ENCODE measurements at regions not wholly inside any gene's neighbourhood (a gene's known extent, or its start where the extent isn't known, plus 50 kb on each side); places are given as distances from the start of the nearest gene placed in this dataset.

DNA sequence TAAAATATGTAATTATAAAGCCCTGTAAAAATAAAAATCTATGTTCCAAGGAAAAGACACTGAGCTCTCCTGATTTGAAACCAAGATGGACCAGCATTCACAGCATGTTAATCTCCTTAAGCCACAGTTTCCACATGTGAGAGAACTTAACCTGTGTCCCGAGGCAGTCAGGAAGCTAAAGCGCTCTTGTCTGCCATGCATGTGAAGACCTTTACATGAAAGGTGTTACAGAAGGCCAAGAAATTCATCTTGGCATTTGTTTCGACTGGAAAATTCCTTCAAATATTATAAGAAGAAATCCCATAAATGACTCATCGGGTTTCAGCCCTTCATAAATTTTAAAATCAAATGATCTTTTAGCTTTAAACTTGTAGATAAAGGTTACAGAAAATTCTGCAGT, 328.6 kb downstream of the CDH2 start:
- Mint-ChIP-seq H3K36me3 (no peaks in the 10 kb centered on the region), H3K9me3 (peaks cover 17% of the 10 kb centered on the region), H3K27me3 (no peaks in the 10 kb centered on the region), H3K4me1 (no peaks in the 10 kb centered on the region), H3K4me3 (no peak overlapping the region), H3K27ac (no peak overlapping the region)

DNA sequence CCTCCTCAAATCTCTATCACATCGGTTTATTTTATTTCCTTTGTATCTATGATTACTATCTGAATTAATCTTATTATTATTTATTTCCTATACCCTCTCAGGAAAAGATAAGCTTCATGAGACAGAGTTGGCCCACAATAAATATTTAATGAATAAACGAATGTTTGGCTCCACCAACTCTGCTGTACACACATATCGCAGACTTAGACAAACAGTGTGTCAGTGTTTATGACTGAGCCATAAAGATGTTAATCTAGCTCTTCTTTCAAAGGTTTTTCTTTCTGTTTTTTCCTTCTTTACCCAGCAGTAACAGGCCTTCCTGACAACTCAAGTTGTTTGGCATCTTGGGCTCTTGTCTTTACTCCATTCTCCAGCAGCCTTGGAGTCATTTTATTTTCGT, 329.5 kb downstream of the CDH2 start:
- Mint-ChIP-seq H3K9me3 (peaks cover 16% of the 10 kb centered on the region), H3K4me3 (no peak overlapping the region), H3K36me3 (no peaks in the 10 kb centered on the region), H3K27me3 (no peaks in the 10 kb centered on the region), H3K4me1 (no peaks in the 10 kb centered on the region), H3K27ac (no peak overlapping the region)

DNA sequence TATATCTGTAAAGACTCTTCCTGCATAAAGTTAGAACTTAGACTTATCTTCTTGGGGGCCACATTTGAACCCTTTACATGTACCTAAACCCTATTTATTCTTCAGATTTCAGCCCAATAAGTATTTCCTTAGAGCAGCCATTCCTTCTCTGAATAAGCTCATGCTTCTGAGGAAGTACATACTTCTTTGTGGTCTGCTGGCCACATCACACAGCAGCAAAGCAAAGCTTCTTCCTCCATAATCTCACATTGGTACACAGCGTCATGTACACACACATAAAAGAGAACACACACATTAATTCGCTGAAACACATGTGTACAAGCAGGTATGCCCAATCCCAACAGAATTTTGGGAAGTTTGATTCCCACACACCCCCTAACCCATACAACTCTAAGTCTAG, 331.0 kb downstream of the CDH2 start:
- no peaks in the 10 kb centered on the region for H3K4me1 Mint-ChIP-seq
- H3K27ac Mint-ChIP-seq, result no peak overlapping the region
- H3K27me3 Mint-ChIP-seq, result no peaks in the 10 kb centered on the region
- peaks cover 17% of the 10 kb centered on the region for H3K9me3 Mint-ChIP-seq
- H3K4me3 Mint-ChIP-seq, result no peak overlapping the region
- H3K36me3 Mint-ChIP-seq, result no peaks in the 10 kb centered on the region

DNA sequence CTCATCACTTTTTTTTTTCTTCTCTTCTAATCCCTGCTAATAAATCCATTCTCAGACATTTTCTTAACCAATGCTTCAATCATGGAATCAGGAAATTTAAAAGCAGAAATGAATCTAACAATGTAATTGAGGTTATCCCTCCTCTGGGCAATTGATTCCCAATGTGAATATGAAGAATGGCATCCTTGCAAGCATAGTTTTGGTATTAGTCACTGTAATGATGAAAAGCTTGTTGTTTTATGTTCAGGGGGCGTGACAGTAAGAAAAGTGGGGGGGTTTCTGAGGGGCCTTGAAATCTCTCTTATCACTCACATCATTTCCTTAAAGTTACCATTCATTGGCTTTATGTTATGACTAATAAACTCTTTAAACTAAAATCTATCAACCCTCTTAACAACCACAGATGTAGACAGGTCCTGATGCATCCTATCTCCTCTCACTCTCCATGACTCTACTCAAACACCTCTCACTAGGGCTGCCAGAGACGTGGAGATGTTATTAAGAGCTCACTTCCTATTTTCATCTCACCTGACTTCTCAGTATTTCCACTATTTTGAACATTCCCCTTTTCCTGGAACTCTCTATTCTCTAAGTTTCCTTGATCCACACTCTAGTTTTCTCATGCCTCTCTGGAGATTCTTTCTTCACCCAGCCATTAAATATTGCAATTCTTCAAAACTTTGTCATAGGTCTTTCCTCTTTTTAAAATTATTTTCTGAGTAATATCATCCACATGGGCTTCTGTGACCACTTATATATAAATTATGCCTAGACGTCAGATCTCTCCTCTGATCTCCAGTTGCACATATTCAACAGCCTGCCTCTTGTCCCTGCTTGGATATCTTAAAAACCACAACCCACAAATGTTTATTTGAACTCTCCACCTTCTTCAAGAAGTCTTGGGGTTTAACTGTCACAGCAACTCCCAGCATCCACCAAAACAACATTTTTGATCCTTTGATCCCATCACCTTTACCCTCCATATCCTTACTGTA, 332.9 kb downstream of the CDH2 start:
- H3K4me3 Mint-ChIP-seq, result no peak overlapping the region
- H3K9me3 Mint-ChIP-seq, result peaks cover 13% of the 10 kb centered on the region
- H3K4me1 Mint-ChIP-seq, result no peaks in the 10 kb centered on the region
- H3K36me3 Mint-ChIP-seq, result no peaks in the 10 kb centered on the region
- no peaks in the 10 kb centered on the region for H3K27me3 Mint-ChIP-seq
- no peak overlapping the region for H3K27ac Mint-ChIP-seq

DNA sequence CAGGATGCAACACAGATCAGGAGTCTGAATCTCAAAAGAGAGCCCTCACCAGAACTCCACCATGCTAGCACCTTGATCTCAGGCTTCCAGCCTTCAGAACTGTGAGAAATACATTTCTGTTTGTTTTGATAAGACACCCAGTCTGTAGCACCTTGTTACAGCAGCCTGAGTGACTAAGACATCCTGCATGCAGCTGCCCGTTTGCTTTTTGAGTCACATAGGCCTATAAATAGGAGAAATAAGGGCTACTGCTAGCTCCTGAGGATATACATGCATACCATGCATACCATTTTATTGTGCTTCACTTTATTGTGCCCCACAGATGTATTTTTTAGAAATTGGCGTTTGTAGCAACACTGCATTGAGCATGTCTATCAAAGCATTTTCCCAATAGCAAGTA, 337.8 kb downstream of the CDH2 start:
- peaks cover 13% of the 10 kb centered on the region for H3K9me3 Mint-ChIP-seq
- no peak overlapping the region for H3K27ac Mint-ChIP-seq
- no peaks in the 10 kb centered on the region for H3K36me3 Mint-ChIP-seq
- no peak overlapping the region for H3K4me3 Mint-ChIP-seq
- H3K27me3 Mint-ChIP-seq, result no peaks in the 10 kb centered on the region
- no peaks in the 10 kb centered on the region for H3K4me1 Mint-ChIP-seq

DNA sequence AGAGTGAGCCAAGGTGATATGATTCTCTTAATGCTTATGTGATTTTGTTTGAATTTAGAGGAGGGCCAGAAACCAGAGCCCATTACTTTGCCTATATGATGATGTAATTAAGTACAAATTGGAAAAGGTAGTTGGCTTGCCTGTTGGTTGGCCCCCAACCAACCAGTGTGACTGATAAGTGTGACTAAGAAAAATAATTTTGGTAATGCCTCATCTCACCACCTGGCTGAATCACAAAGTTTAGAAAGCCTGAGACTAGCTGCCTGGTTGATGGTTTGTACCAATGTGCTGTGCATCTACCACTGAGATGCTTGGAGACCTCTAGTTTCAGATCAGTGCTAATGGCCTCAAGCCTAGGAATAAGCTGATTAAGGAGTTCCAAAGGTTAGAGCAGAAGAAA, 338.7 kb downstream of the CDH2 start:
- Mint-ChIP-seq H3K9me3 (peaks cover 12% of the 10 kb centered on the region), H3K36me3 (no peaks in the 10 kb centered on the region), H3K27ac (no peak overlapping the region), H3K4me1 (no peaks in the 10 kb centered on the region), H3K4me3 (no peak overlapping the region), H3K27me3 (no peaks in the 10 kb centered on the region)

DNA sequence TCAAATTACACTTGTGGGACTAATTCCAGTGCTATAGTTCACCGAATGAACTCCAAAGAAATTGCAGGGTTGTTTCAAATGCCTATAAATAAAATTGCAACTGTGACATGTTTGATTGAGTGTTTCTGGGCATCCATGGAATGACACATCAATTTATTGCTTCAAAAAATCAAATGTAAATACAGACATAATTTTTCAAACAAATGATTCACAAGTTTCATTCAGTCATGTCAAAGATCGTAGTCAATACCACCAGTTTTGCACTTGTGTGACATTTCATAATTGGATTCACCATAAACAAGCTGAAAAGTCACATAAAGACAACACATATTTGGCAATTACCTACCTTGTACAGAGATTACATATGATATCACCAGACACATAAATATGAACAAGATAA, 350.8 kb downstream of the CDH2 start:
- Mint-ChIP-seq H3K9me3 (peaks cover 16% of the 10 kb centered on the region), H3K36me3 (no peaks in the 10 kb centered on the region), H3K4me1 (no peaks in the 10 kb centered on the region), H3K27me3 (no peaks in the 10 kb centered on the region), H3K27ac (no peak overlapping the region), H3K4me3 (no peak overlapping the region)

DNA sequence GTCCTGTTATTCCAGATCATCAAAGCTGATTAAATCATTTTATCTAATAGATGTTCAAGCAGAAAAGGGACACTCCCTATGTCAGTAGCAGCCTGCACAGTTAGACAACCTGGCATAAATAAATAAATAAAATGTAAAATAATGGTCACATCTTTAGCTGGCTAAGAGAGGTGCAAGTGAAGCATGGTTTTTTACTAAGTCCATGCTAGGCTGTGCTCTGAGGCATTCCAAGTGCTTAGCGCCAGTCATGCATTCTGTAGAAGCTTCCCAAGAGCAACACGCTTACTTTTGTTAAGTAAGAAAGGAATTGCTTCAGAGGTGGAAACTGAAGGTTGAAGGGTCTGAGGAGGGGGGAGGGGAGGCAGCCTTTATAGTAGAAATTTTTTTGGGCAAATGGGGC, 351.2 kb downstream of the CDH2 start:
- no peaks in the 10 kb centered on the region for H3K36me3 Mint-ChIP-seq

DNA sequence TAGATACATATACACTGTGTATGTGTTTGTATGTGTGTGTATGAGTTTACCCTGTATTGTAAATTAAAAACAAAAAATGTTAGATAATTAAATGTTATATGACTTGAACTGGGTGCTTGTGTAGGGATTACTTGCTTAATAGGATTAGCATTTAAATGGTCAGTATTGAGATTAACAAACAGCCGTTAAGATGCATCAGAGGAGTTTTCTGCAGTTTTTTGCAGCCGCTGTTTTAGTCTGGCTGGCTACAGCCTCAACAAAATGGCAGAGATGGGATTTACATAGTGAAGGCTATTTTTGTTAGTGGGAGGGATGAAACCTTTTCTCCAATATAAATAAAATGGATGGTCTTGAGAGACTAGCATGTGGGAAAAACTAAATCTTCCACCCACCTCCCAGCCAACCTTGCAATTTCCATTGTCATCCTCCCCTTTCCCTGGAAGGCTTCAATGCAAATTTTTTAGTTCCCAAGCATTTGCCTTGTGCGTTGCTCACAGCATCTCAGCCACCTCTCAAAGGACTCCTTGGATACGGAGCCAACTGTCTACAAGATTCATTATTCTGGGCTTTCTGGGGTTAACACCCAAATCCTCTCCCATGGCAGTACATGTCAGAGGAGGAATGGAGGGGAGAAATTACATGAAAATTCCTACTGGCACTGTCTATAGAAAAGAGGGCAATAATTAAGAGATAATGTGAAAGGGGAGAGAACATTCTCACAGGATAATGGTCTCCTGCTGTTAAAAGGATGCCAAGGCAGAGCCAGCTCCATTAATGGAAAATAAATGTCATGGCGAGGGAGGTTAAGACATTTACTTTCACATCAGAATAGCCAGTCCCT, 351.9 kb downstream of the CDH2 start:
- Mint-ChIP-seq H3K9me3 (peaks cover 13% of the 10 kb centered on the region), H3K4me1 (no peaks in the 10 kb centered on the region), H3K27me3 (no peaks in the 10 kb centered on the region), H3K4me3 (no peak overlapping the region), H3K27ac (no peak overlapping the region), H3K36me3 (no peaks in the 10 kb centered on the region)

More for the DNA sequence above, 351.2 kb downstream of the CDH2 start:
- H3K4me3 Mint-ChIP-seq, result no peak overlapping the region
- no peak overlapping the region for H3K27ac Mint-ChIP-seq
- H3K27me3 Mint-ChIP-seq, result no peaks in the 10 kb centered on the region
- no peaks in the 10 kb centered on the region for H3K4me1 Mint-ChIP-seq
- peaks cover 16% of the 10 kb centered on the region for H3K9me3 Mint-ChIP-seq

DNA sequence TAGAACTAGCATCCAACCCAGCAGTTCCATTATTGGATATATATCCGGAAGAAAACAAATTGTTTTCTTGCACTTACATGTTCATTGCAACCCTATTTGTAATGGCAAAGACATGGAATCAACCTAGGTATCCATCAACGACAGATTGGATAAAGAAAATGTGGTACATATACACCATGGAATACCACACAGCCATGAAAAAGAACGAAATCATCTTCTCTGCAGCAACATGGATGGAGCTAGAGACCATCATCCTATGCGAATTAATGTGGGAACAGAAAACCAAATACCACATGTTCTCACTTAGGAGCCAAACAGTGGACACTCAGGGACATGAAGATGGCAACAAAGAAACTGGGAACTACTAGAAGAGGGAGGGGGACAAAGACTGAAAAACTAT, 352.7 kb downstream of the CDH2 start:
- peaks cover 13% of the 10 kb centered on the region for H3K9me3 Mint-ChIP-seq
- H3K4me1 Mint-ChIP-seq, result no peaks in the 10 kb centered on the region
- H3K36me3 Mint-ChIP-seq, result no peaks in the 10 kb centered on the region

DNA sequence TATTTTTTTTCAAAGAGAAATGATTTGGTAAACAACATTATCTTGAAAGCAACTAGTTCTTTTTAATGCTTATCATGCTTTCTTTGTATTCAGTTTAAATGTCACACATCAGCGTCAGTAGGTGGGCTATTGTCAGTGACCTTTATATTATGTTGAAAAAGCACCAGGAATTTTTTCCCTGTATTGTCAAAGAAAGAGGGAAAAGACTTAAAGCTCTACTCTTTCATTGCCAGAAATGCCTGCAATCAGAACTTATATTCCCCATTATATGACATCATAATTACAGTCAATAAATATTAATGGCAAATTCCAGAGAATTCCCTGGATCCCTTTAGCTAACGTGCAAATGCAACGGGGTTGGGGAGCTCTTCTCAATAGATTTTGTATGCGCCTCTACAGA, 353.9 kb downstream of the CDH2 start:
- Mint-ChIP-seq H3K9me3 (peaks cover 13% of the 10 kb centered on the region), H3K36me3 (no peaks in the 10 kb centered on the region), H3K4me1 (no peaks in the 10 kb centered on the region), H3K27ac (no peak overlapping the region), H3K4me3 (no peak overlapping the region), H3K27me3 (no peaks in the 10 kb centered on the region)

More for the DNA sequence above, 352.7 kb downstream of the CDH2 start:
- Mint-ChIP-seq H3K27me3 (no peaks in the 10 kb centered on the region), H3K27ac (no peak overlapping the region), H3K4me3 (no peak overlapping the region)

DNA sequence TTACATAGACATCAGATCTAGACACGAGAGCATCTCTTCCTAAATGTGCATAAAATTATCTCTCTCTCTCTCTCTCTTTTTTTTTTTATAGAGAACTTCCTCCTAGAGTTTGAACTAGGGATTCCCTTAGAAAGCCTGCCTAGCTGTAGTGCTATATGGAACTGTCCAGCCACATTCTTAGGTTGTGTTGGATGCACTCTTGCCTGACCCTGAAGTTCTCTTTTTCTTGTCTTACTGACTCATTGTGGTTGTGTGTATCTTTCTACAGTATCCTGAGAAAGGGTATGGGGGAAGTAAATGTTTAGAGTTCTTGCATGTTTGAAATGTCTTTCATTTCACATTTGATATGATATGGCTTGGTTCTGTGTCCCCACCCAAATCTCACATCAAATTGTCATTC, 368.2 kb downstream of the CDH2 start:
- Mint-ChIP-seq H3K27ac (no peak overlapping the region), H3K4me1 (no peaks in the 10 kb centered on the region), H3K36me3 (no peaks in the 10 kb centered on the region), H3K27me3 (no peaks in the 10 kb centered on the region), H3K4me3 (no peak overlapping the region), H3K9me3 (no peaks in the 10 kb centered on the region)

DNA sequence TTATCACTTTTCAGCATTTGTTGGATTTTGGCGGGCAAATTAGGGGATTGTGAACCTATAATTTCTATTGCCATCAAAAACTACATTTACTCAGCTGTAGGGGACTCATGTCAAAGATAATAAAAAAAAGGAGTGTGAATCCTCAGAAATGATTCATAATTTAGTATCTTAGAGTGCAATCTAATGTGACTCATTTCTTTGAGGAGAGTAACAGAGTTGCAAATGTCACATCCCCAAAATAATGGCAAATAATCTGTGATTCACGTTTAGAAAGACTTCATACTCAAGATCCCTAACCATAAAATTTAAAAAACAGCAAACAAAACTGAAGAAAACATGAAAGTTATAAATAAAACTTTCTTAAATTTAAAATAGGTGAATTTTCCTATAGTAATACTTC, 373.0 kb downstream of the CDH2 start:
- Mint-ChIP-seq H3K4me3 (no peak overlapping the region), H3K27ac (no peak overlapping the region), H3K36me3 (no peaks in the 10 kb centered on the region), H3K4me1 (no peaks in the 10 kb centered on the region), H3K9me3 (peaks cover 4% of the 10 kb centered on the region), H3K27me3 (no peaks in the 10 kb centered on the region)

DNA sequence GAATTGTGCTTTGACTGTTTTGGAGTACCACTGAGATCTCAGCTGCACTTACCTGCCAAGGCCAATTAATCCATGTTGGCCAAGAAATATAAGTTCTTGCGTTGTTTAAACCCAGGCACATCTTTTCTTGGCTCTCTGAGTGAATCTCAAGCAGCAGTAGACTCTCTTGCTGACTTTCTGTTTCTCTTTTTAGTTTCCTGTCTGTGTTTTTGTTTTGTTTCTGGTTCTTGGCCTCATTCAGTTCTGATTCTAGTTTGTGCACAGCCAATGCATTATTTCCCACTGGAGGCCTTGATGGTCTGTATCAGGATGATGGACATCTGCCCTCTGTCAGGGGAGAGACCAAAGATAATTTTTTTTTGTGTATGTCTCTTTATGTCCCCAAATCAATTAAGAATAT, 379.4 kb downstream of the CDH2 start:
- no peak overlapping the region for H3K4me3 Mint-ChIP-seq
- H3K4me1 Mint-ChIP-seq, result no peaks in the 10 kb centered on the region
- no peaks in the 10 kb centered on the region for H3K27me3 Mint-ChIP-seq
- H3K36me3 Mint-ChIP-seq, result no peaks in the 10 kb centered on the region
- peaks cover under 1% of the 10 kb centered on the region for H3K9me3 Mint-ChIP-seq
- no peak overlapping the region for H3K27ac Mint-ChIP-seq

DNA sequence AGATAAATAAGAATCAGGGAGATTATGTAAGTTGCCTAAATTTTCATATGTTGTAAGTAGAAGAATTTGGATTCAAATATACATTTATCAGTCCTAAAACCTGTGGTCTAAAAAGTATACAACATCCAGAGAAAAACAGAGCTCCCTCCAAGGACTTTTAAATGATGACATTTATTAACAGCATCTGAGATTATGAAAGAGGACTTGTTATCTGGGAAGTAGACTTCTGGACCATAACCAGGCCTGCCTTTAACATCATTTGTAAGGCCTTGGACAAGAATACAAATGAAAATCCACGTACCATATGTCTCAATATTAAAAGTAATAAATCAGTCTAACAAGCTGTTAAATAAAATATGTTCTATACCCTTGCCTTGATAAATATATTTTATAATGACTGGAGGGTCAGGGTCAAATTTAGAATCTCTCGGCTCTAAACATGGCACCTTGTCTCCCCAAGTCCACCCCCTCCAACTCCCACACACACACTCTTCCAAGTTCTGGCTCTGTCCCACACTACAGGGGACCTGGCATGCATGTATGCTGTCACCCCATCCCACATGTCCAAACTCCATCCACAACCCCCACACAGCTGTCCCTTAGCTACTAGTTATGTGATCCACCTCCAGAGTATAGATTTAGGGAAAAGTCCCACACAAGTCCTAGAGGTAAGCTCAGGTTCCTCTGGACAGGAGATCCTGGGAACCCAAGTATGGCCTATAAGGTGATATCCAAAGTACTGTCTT, 382.6 kb downstream of the CDH2 start:
- Mint-ChIP-seq H3K4me3 (no peak overlapping the region), H3K4me1 (no peaks in the 10 kb centered on the region), H3K27me3 (no peaks in the 10 kb centered on the region), H3K36me3 (no peaks in the 10 kb centered on the region), H3K9me3 (peaks cover 5% of the 10 kb centered on the region), H3K27ac (no peak overlapping the region)
